ENCODE measurements at regions not wholly inside any gene's neighbourhood (a gene's known extent, or its start where the extent isn't known, plus 50 kb on each side); places are given as distances from the start of the nearest gene placed in this dataset.
A peak's percentile ranks its signal among the peaks of the same experiment; 100 is the strongest.

GRCh38 chr3:96259-96658 is 100.3 kb upstream of the CHL1 start:
- H3K4me3 ChIP-seq, result no peak overlapping the region
- peaks cover 3% of the 10 kb centered on the region for H3K4me1 ChIP-seq
- in situ Hi-C loops (cut with MboI; ENCODE audit: low sequenced_read_pairs), result no loop called here
- no peak for DNase-seq (ENCODE audit: low spot score in 2 of 2)
- H3K36me3 ChIP-seq (replicated peaks), result no peaks in the 10 kb centered on the region
- no peaks in the 10 kb centered on the region for H3K27me3 ChIP-seq (ENCODE audit: low read depth)
- no peaks in the 10 kb centered on the region for H3K9me3 ChIP-seq

GRCh38 chr3:97417-98258 is 98.9 kb upstream of the CHL1 start:
- Histone ChIP-seq H3K4me3 (no peak overlapping the region), H3K36me3 (replicated peaks) (no peaks in the 10 kb centered on the region), H3K9me3 (no peaks in the 10 kb centered on the region), H3K4me1 (peaks cover 3% of the 10 kb centered on the region), H3K27me3 (ENCODE audit: low read depth) (no peaks in the 10 kb centered on the region)
- in situ Hi-C loops (cut with MboI; ENCODE audit: low sequenced_read_pairs), result no loop called here
- peak; percentile 34 to 44 for DNase-seq (ENCODE audit: low spot score in 2 of 2)

GRCh38 chr3:98259-98654 is 98.3 kb upstream of the CHL1 start:
- H3K4me1 ChIP-seq, result peaks cover 3% of the 10 kb centered on the region
- peak; percentile 18 to 38 for DNase-seq (ENCODE audit: low spot score in 2 of 2)
- no peaks in the 10 kb centered on the region for H3K9me3 ChIP-seq
- in situ Hi-C loops (cut with MboI; ENCODE audit: low sequenced_read_pairs), result no loop called here
- H3K27me3 ChIP-seq (ENCODE audit: low read depth), result no peaks in the 10 kb centered on the region
- no peaks in the 10 kb centered on the region for H3K36me3 ChIP-seq (replicated peaks)
- no peak overlapping the region for H3K4me3 ChIP-seq

GRCh38 chr3:99506-99905 is 97.1 kb upstream of the CHL1 start:
- Histone ChIP-seq H3K9me3 (no peaks in the 10 kb centered on the region), H3K27me3 (ENCODE audit: low read depth) (no peaks in the 10 kb centered on the region), H3K36me3 (replicated peaks) (no peaks in the 10 kb centered on the region), H3K4me3 (no peak overlapping the region), H3K4me1 (peaks cover 3% of the 10 kb centered on the region)
- in situ Hi-C loops (cut with MboI; ENCODE audit: low sequenced_read_pairs), result no loop called here
- peak; percentile 27 to 48 for DNase-seq (ENCODE audit: low spot score in 2 of 2)

- Histone ChIP-seq H3K4me3 (no peak overlapping the region), H3K4me1 (peaks cover 4% of the 10 kb centered on the region), H3K36me3 (replicated peaks) (no peaks in the 10 kb centered on the region), H3K9me3 (no peaks in the 10 kb centered on the region), H3K27me3 (ENCODE audit: low read depth) (no peaks in the 10 kb centered on the region)
- no peak for DNase-seq (ENCODE audit: low spot score in 2 of 2)
- in situ Hi-C loops (cut with MboI; ENCODE audit: low sequenced_read_pairs), result no loop called here
Observed at GRCh38 chr3:102484-102883, 94.1 kb upstream of the CHL1 start.

- Histone ChIP-seq H3K4me3 (no peak overlapping the region), H3K36me3 (replicated peaks) (no peaks in the 10 kb centered on the region), H3K4me1 (peaks cover 6% of the 10 kb centered on the region), H3K27me3 (ENCODE audit: low read depth) (no peaks in the 10 kb centered on the region), H3K9me3 (no peaks in the 10 kb centered on the region)
- no peak for DNase-seq (ENCODE audit: low spot score in 2 of 2)
- in situ Hi-C loops (cut with MboI; ENCODE audit: low sequenced_read_pairs), result no loop called here
Observed at GRCh38 chr3:103991-104390, 92.6 kb upstream of the CHL1 start.

- H3K4me3 ChIP-seq, result no peak overlapping the region
- H3K9me3 ChIP-seq, result no peaks in the 10 kb centered on the region
- in situ Hi-C loops (cut with MboI; ENCODE audit: low sequenced_read_pairs), result no loop called here
- no peak for DNase-seq (ENCODE audit: low spot score in 2 of 2)
- H3K36me3 ChIP-seq (replicated peaks), result no peaks in the 10 kb centered on the region
- peaks cover 10% of the 10 kb centered on the region for H3K4me1 ChIP-seq
- H3K27me3 ChIP-seq (ENCODE audit: low read depth), result no peaks in the 10 kb centered on the region
Observed at GRCh38 chr3:105585-105984, 91.0 kb upstream of the CHL1 start.

- H3K9me3 ChIP-seq, result no peaks in the 10 kb centered on the region
- DNase-seq (ENCODE audit: low spot score in 2 of 2), result no peak
- H3K27me3 ChIP-seq (ENCODE audit: low read depth), result no peaks in the 10 kb centered on the region
- no peak overlapping the region for H3K4me3 ChIP-seq
- H3K4me1 ChIP-seq, result peaks cover 20% of the 10 kb centered on the region
- H3K36me3 ChIP-seq (replicated peaks), result no peaks in the 10 kb centered on the region
- in situ Hi-C loops (cut with MboI; ENCODE audit: low sequenced_read_pairs), result no loop called here
Observed at GRCh38 chr3:106619-107018, 89.9 kb upstream of the CHL1 start.

- Histone ChIP-seq H3K4me1 (peaks cover 24% of the 10 kb centered on the region), H3K36me3 (replicated peaks) (no peaks in the 10 kb centered on the region), H3K9me3 (no peaks in the 10 kb centered on the region), H3K27me3 (ENCODE audit: low read depth) (no peaks in the 10 kb centered on the region), H3K4me3 (no peak overlapping the region)
- peak; percentile 69 to 87 for DNase-seq (ENCODE audit: low spot score in 2 of 2)
- in situ Hi-C loops (cut with MboI; ENCODE audit: low sequenced_read_pairs), result no loop called here
Observed at GRCh38 chr3:111143-112069, 85.2 kb upstream of the CHL1 start.

- in situ Hi-C loops (cut with MboI; ENCODE audit: low sequenced_read_pairs), result no loop called here
- no peak for DNase-seq (ENCODE audit: low spot score in 2 of 2)
- H3K4me3 ChIP-seq, result no peak overlapping the region
- no peaks in the 10 kb centered on the region for H3K9me3 ChIP-seq
- no peaks in the 10 kb centered on the region for H3K27me3 ChIP-seq (ENCODE audit: low read depth)
- no peaks in the 10 kb centered on the region for H3K36me3 ChIP-seq (replicated peaks)
- H3K4me1 ChIP-seq, result peaks cover 20% of the 10 kb centered on the region
Observed at GRCh38 chr3:112773-113172, 83.8 kb upstream of the CHL1 start.

GRCh38 chr3:118666-119065 is 77.9 kb upstream of the CHL1 start:
- Histone ChIP-seq H3K36me3 (replicated peaks) (no peaks in the 10 kb centered on the region), H3K27me3 (ENCODE audit: low read depth) (no peaks in the 10 kb centered on the region), H3K4me1 (no peaks in the 10 kb centered on the region), H3K9me3 (no peaks in the 10 kb centered on the region), H3K4me3 (no peak overlapping the region)
- no peak for DNase-seq (ENCODE audit: low spot score in 2 of 2)
- in situ Hi-C loops (cut with MboI; ENCODE audit: low sequenced_read_pairs), result no loop called here

- no peak overlapping the region for H3K4me3 ChIP-seq
- DNase-seq (ENCODE audit: low spot score in 2 of 2), result no peak
- H3K27me3 ChIP-seq (ENCODE audit: low read depth), result no peaks in the 10 kb centered on the region
- no peaks in the 10 kb centered on the region for H3K4me1 ChIP-seq
- in situ Hi-C loops (cut with MboI; ENCODE audit: low sequenced_read_pairs), result no loop called here
- H3K9me3 ChIP-seq, result no peaks in the 10 kb centered on the region
- no peaks in the 10 kb centered on the region for H3K36me3 ChIP-seq (replicated peaks)
Observed at GRCh38 chr3:123341-123740, 73.2 kb upstream of the CHL1 start.

GRCh38 chr3:124557-125179 is 71.9 kb upstream of the CHL1 start:
- Histone ChIP-seq H3K4me3 (no peak overlapping the region), H3K27me3 (ENCODE audit: low read depth) (no peaks in the 10 kb centered on the region), H3K4me1 (no peaks in the 10 kb centered on the region), H3K36me3 (replicated peaks) (no peaks in the 10 kb centered on the region), H3K9me3 (no peaks in the 10 kb centered on the region)
- in situ Hi-C loops (cut with MboI; ENCODE audit: low sequenced_read_pairs), result no loop called here
- DNase-seq (ENCODE audit: low spot score in 2 of 2), result no peak

Data from HAP-1 (cell line).